HL-60 (cell line): ENCODE measurements at regions not wholly inside any gene's neighbourhood (a gene's known extent, or its start where the extent isn't known, plus 50 kb on each side); places are given as distances from the start of the nearest gene placed in this dataset.
"Not testable (repeated sequence)": the region's sequence is repeated elsewhere in the genome, so short reads cannot be mapped to it uniquely, and the experiment has no call there.

Experiments used
- DNase-seq, 2 experiments: peaks; one replicate each; pipeline ENCODE4 v3.0.0-alpha.2; 2010 to 2020; ENCODE audit warnings: low read depth in 1 of 2, low spot score in 1 of 2
- H3K27ac ChIP-seq: fragments of 250-450 bp; sonication (Bioruptor Pico); replicated peaks from 2 replicates; pipeline ENCODE4 v1.5.1; 2020; ENCODE audit warnings: mild to moderate bottlenecking, moderate library complexity
- H3K27me3 ChIP-seq: fragments of 250-450 bp; sonication (Bioruptor Pico); 2 replicates; pipeline ENCODE4 v1.5.1; 2021; ENCODE audit warnings: mild to moderate bottlenecking, moderate library complexity; ENCODE audit not compliant: insufficient read depth, poor library complexity, severe bottlenecking
- H3K4me3 ChIP-seq: replicated peaks from 2 replicates; pipeline ENCODE4 v1.5.1; 2011; ENCODE audit warnings: mild to moderate bottlenecking, control low read depth, low read length; ENCODE audit not compliant: insufficient read depth
- CTCF ChIP-seq: IDR thresholded peaks from one replicate; pipeline ENCODE4 v1.5.1; 2011; ENCODE audit warnings: low read length, control low read depth, inconsistent platforms; ENCODE audit not compliant: insufficient read depth
- GABPA ChIP-seq: IDR thresholded peaks from 2 replicates; pipeline ENCODE4 v1.6.1; 2012; ENCODE audit warnings: low read depth
- POLR2AphosphoS5 ChIP-seq: IDR thresholded peaks from 2 replicates; pipeline ENCODE4 v1.6.1; 2012; ENCODE audit warnings: low read depth
- REST ChIP-seq: IDR thresholded peaks from 2 replicates; pipeline ENCODE4 v1.6.1; 2012; ENCODE audit warnings: low read depth; ENCODE audit not compliant: insufficient replicate concordance
- SPI1 ChIP-seq: IDR thresholded peaks from 2 replicates; pipeline ENCODE4 v1.6.1; 2012; ENCODE audit warnings: low read depth, mild to moderate bottlenecking, borderline replicate concordance

GRCh38 chr9:81030027-81030426 lies 659.3 kb downstream of the TLE1 start:
- no peak for TF ChIP-seq CTCF
- no peak for TF ChIP-seq SPI1
- no peak for TF ChIP-seq GABPA
- TF ChIP-seq POLR2AphosphoS5, result no peak
- TF ChIP-seq REST, result no peak
- DNase-seq, result no peak
- Histone ChIP-seq H3K27me3 (no peaks in the 10 kb centered on the region), H3K27ac (no peak overlapping the region), H3K4me3 (no peak overlapping the region)

- TF ChIP-seq SPI1, result no peak
- TF ChIP-seq CTCF, result no peak
- TF ChIP-seq GABPA, result no peak
- no peak for TF ChIP-seq POLR2AphosphoS5
- TF ChIP-seq REST, result no peak
- Histone ChIP-seq H3K27me3 (no peaks in the 10 kb centered on the region), H3K27ac (no peak overlapping the region), H3K4me3 (no peak overlapping the region)
- no peak for DNase-seq
Measured at GRCh38 chr9:81028504-81028903, 660.8 kb downstream of the TLE1 start.

- no peak for DNase-seq
- Histone ChIP-seq H3K4me3 (no peak overlapping the region), H3K27me3 (no peaks in the 10 kb centered on the region), H3K27ac (no peak overlapping the region)
- no peak for TF ChIP-seq POLR2AphosphoS5
- TF ChIP-seq REST, result no peak
- TF ChIP-seq GABPA, result no peak
- no peak for TF ChIP-seq SPI1
- no peak for TF ChIP-seq CTCF
Measured at GRCh38 chr9:81022177-81022576, 667.2 kb downstream of the TLE1 start.

- not testable (repeated sequence) for H3K27me3 ChIP-seq, H3K27ac ChIP-seq, H3K4me3 ChIP-seq, DNase-seq
Measured at GRCh38 chr9:81014945-81015344, 674.4 kb downstream of the TLE1 start.

- not testable (repeated sequence) for H3K27me3 ChIP-seq, H3K4me3 ChIP-seq, DNase-seq, H3K27ac ChIP-seq
Measured at GRCh38 chr9:81013191-81013590, 676.2 kb downstream of the TLE1 start.
